ENCODE measurements at regions not wholly inside any gene's neighbourhood (a gene's known extent, or its start where the extent isn't known, plus 50 kb on each side); places are given as distances from the start of the nearest gene placed in this dataset.

GRCh38 chr2:142416996-142417395, 286.2 kb upstream of the LRP1B start:
- TF ChIP-seq CTCF (IDR thresholded peaks at IDR 0.05) (no peak), POLR2A (IDR thresholded peaks at IDR 0.05) (no peak)
